ENCODE measurements at regions not wholly inside any gene's neighbourhood (a gene's known extent, or its start where the extent isn't known, plus 50 kb on each side); places are given as distances from the start of the nearest gene placed in this dataset.

GRCh38 chr1:72620453-72620852 lies 338.1 kb upstream of the NEGR1 start:
- no peak for DNase-seq

DNA sequence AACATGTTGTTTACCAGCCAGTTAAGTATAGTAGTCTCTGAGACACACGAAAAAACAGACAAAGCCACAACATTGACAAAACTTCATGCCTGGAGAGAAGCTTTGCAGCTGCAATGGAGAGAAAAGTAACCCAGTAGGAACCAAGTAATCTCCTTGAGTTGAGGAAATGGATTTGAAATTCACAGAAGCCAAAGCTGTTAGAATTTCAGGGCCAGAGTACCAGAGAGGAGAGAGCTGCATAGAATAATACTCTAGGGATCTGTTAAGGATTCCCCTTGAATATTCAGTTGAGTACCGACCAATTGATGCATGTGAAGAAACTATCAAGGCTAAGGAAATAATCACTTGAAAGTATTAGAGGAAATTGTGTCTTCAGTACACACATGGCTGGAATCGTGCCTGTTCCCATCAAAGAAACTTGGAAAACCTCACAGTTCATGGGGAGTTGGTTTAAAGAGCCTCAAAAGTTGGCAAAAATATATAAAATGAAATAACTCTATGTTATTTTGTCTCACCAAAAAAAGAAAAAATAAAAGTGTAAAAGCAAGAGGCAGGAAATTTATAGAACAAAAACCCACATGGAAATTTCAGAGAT lies 324.0 kb upstream of the NEGR1 start:
- DNase-seq: no peak

DNA sequence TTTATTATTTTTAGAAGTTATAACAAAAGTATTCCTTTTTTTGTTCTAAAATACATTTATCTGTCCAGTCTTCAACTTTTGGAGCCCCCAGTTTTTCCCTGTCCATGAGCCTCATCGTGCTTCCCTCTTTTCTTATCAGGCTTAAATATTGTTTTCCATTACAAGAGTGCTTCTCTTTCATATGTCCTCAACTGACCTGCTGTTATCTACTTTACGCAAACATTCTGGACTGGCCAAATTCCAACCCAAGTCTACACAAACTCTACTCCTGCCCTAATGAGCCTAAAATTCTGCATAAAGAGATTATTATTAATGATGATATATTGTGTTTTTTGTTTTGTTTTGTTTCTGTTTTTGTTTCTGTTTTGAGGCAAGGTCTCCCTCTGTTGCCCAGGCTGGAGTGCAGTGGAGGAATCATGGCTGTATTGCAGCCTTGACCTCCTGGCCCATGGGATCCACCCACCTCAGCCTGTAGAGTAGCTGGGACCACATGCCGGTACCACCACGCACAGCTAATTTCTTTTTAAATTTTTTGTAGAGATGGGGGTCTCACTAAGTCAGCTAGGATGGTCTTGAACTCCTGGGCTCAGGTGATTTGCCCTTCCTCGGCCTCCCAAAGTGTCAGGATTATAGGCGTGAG lies 318.8 kb upstream of the NEGR1 start:
- no peak for DNase-seq

DNA sequence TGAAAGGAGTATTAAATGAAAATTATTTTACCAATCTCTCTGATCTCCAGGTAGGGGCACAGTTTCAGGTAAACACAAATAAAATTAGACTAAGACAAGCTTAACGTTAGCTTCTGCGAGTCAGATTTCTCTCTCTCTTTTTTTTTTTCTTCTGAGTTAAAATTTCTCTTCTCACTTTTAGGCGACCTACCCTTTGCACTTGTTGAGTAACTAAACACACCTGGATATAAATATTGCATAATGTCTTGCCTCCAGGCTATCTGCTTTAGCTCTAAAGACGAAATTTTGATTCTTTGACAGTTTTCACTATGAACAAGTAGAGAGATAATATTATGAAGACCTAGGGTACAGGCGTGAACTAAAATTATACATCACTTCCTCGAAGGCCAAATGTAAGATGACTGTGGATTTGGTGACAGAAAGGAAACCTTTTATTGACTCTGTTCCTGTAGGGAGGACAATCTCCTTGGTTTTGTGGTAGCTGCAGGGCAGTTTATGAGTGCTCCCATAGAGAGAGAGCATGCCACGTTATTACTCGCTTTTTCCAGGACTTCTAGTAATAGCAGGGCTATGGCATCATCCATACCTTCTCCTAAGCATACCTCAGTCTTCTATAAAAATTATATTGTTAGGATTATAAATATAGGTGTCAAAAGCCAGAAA lies 303.8 kb upstream of the NEGR1 start:
- DNase-seq: no peak

DNA sequence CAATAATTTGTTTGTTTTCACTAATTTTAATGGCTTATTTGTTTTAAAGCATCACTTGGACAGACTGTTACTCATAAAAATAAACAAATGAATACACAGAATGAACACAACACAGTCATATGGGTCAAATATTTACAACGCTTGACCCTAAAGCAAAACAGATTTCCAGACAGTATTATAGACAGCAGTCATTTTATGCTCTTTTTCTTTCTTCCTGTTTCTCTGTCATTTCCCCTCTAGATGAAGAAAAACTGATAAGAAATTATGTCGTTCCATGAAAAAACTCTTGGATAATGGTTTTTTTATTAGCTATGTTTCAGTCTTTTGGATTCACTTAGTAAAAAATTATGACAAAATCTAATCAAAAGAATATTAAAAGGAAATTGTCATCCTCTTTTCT lies 297.3 kb upstream of the NEGR1 start:
- DNase-seq: no peak

GRCh38 chr1:72570815-72571214 lies 288.5 kb upstream of the NEGR1 start:
- DNase-seq: no peak

DNA sequence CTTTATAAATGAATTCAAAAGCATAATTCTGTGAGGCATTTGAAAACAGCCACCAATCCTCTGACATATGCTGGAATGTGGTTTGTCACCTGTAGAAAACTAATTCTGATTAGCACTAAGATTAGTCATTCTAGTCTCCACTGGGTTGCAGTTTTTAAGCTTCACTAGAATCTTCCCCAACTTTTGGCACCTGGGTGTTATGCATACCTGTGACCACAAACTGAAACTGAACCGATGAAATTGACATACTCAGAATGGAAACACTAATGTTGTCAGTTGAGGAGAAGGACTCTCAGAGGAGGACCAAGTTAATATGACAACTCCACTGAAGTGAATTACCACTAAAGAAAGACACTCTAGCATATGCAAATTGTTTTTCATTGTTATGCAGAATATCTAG lies 285.8 kb upstream of the NEGR1 start:
- DNase-seq: no peak

GRCh38 chr1:72567521-72567920 lies 285.2 kb upstream of the NEGR1 start:
- DNase-seq: no peak

GRCh38 chr1:72564749-72565148 lies 282.4 kb upstream of the NEGR1 start:
- no peak for DNase-seq

DNA sequence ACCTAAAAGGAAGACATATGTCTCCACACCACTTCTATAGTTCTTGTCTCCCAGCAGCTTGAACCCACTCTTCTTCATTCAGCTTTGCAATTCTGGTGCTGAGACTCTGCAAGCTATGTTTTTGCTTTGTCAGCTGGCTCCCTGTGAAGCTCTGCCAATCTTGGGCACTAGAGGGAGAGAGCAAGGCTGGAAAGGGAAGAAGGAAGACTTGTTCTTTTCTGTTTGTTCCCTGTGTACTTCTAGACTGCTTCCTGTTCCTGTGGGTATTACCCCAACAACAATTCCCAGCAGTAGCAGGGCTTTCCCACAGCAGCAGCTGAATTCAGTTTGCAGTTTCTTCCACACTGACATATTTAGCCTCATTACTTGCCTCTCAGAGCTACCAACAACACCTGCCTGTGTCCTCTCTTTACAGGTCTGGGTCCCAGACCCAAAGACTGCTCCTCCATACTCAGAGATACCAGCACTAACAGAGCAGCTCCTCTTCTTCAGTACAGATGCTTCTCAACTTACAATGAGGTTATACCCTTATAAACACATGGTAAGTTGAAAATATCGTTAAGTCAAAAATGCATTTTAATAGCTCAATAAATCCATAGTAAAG lies 275.2 kb upstream of the NEGR1 start:
- peak in 1 of 3 experiments; percentile 22 for DNase-seq

DNA sequence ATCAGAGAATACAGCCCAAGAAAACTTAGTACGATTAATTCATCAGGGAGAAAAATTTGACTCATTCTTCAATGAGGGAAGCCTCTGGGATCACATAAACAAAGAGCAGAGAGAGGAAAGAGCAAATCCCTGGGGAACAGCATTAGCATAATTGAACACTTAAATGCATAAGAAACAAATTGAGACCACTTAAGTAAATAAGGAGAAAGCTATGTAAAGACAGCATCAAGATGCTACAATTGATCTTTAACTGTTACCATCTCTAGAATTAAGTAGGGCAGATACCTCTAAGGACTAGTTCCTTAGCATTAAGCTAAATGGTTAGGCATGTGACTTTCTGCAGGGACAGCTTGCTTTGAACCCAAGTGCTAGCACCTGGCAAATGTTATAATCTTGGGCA lies 265.1 kb upstream of the NEGR1 start:
- peak; percentile 9 to 75 (median 49) for DNase-seq

DNA sequence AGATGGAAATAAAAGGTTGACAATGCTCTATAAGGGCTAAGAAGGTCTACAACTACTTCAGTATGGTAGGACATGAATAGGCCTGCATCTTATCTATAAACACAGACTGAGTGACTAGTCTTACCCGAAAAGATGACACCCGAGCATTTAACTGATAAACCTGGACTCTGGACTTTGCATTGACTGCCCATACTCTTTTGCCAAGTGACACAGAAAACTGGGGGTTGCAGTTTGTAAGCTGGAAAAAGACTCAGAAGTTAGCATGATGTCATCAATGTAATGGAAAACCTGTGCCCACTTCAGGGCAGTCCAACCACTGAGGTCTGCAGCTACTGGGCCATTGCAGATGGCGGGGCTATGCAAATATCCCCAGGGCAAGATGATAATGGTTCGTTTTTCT lies 258.3 kb upstream of the NEGR1 start:
- DNase-seq: no peak

DNA sequence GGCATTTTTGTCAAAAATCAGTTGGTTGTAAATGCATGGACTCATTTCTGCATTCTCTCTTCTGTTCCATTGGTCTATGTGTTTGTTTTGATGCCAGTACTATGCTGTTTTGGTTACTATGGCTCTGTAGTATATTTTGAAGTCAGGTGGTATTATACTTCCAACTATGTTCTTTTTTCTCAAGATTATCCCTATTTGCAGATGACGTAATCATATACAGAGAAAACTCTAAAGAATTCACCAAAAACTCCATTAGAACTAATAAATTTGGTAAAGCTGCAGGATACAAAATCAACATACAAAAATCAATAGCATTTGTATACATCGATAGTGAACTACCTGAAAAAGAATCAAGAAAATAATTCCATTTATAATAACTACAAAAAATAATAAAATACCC lies 253.1 kb upstream of the NEGR1 start:
- DNase-seq: no peak

DNA sequence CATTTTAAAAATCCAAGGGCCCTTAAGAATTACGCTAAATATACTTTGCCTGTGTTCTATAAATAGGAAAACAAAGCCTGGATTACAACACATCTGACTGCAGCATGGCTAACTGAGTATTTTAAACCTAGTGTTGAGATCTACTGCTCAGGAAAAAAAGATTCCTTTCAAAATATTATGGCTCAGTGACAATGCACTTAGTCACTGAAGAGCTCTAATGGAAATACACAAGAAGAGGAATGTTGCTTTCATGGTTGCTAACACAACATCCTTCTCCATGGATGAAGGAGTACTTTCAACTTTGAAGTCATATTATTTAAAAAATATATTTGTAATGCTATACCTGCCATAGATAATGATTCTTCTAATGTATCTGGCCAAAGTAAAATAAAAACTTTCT lies 248.3 kb upstream of the NEGR1 start:
- no peak for DNase-seq

- no peak for DNase-seq
Observed at GRCh38 chr1:72526926-72527325, 244.6 kb upstream of the NEGR1 start.

DNA sequence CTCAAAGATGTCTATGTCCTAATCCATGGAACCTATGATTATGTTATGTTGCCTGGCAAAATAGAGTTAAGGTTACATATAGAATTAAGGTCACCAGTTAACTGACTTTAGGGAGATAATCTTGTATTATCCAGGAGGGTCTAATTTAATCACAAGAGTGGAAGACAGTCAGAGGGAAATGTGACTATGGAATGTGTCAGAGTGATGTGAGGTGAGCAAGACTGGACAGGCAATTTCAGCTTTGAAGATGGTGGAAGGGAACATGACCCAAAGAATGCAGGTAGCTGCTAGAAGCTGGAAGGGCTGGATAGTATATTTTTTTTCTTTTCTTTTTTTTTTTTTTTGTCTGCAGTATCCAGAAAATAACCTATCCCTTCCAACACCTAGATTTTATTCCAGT lies 241.7 kb upstream of the NEGR1 start:
- no peak for DNase-seq

DNA sequence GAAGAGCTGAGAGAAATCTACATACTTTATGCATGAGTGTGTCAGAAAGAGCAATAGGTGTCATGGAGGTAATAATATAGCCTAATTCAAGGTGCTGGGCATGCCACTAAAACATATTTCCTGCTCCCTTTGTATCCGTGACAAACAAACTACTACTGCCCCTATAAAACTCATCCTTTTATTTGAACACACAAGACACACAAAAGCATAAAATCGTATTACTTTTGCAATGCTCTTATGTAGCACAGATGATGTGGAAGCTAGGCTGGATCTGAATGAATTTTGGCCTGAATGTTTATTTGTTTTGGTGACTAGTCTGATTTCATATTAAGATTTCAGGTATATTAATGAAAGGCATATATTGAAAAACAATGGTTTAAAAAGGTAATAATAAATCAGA lies 239.3 kb upstream of the NEGR1 start:
- DNase-seq: peak in 1 of 3 experiments; percentile 19

DNA sequence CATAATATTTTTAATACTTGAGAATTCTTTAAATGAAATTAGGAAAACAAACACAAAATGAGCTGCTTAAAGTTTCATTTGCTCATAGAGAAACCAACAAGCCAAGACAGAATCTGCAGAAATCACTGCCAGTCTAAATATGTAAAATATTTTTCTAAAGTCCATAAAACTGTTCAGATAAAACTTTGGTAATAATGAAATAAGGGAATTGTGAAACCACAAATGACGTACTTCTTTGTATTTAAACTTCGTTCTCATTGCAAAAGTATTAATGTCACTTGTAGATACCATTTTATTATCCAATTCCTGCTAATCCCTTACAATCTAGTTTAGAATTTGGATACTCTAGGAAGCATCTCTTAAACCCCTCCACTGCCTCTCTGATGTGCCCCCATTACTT lies 234.5 kb upstream of the NEGR1 start:
- DNase-seq: no peak

DNA sequence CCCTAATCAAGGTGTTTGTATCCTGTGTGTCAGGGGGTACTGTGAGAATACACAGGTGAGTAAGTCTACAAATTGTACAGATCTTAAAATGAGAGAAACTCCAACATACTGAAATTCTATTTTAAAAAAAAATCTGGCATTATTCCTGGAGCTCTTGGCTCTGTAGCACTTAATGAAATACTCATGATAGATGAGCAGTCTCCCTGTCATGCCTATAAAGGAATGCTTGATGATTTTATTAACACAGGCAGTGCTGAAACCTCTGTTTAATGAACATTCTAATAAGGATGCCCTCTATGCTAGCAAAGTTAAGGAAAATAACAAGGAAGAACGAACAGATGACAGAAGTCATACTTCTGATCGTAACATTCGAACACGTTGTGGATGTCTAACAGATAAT lies 233.9 kb upstream of the NEGR1 start:
- DNase-seq: no peak

DNA sequence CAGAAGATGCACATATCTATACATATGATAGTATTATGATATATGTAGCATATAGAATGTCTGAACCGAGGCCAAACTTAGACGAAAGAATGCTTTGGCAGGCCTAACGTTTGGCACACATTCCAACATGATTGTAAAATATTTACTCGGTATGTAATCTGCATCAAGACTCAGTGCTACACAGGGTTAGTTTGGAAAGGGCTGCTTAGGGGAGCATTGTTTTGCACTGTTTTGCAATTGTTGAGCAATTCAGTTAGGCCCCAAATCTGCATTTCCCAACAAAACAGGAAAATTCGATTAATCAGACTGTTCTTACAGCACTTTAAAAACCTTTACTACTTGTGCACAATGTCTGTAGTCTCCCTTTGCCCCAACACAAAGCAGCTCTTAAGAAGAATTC lies 216.0 kb upstream of the NEGR1 start:
- no peak for DNase-seq

GRCh38 chr1:72489801-72490200 lies 207.5 kb upstream of the NEGR1 start:
- DNase-seq: no peak

DNA sequence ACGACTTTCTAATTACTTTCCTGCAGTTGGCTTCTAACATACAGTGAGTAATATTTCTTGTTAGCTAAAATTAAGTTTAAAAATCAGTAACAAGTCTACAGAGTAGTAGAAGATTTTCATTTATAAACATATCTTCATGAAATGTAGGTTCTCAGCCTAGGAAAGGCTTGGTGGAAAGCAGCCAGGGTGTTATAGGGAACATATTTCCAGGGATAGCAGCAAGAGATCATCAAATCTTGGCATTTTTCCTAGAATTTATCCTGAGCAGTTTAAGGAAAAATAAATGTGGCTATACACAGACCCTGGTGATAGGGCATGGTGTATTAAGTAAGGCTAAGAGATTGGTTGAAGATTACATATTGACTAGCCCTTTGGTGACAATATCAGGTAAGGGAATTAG lies 203.5 kb upstream of the NEGR1 start:
- no peak for DNase-seq

GRCh38 chr1:72483846-72484357 lies 201.6 kb upstream of the NEGR1 start:
- DNase-seq: no peak

Data from NCI-H1417 (cell line).